Vagina (tissue), 2 donors: ENCODE measurements at regions not wholly inside any gene's neighbourhood (a gene's known extent, or its start where the extent isn't known, plus 50 kb on each side); places are given as distances from the start of the nearest gene placed in this dataset. TPM values are rescaled to one million over a fixed set of nuclear protein-coding genes. Genes with fewer than 3 reads are reported as not detected.

Experiments used
- DNase-seq, 2 donors: peaks; one replicate each; pipeline ENCODE4 v3.0.0-alpha.2; 2017; ENCODE audit errors: extremely low spot score in 2 of 2
- H3K27ac ChIP-seq: fragments of 200-600 bp; sonication (generic); one replicate; pipeline ENCODE4 v1.5.1; 2019
- H3K27me3 ChIP-seq: fragments of 200-600 bp; sonication (generic); one replicate; pipeline ENCODE4 v1.5.1; 2019
- H3K36me3 ChIP-seq, 2 donors: fragments of 200-600 bp; sonication (generic); one replicate each; pipeline ENCODE4 v1.5.1; 2017 to 2019
- H3K4me1 ChIP-seq: fragments of 200-600 bp; sonication (generic); one replicate; pipeline ENCODE4 v1.5.1; 2019
- H3K4me3 ChIP-seq, 2 donors: fragments of 200-600 bp; sonication (generic); 1 replicate in 1 of 2; 2 replicates in 1 of 2; pipeline ENCODE4 v1.5.1; 2016 to 2019
- H3K9me3 ChIP-seq: fragments of 200-600 bp; sonication (generic); one replicate; pipeline ENCODE4 v1.5.1; 2019
- CTCF ChIP-seq, 3 experiments: fragments of 450-650 bp in 2 of 3; fragments of 200-600 bp in 1 of 3; sonication (generic) in 1 of 3; IDR thresholded peaks; one replicate each; pipeline ENCODE4 v1.5.1; 2017 to 2019; ENCODE audit warnings: antibody characterized with exemption in 3 of 3, mild to moderate bottlenecking in 2 of 3, moderate library complexity in 2 of 3
- POLR2A ChIP-seq, 2 donors: fragments of 450-650 bp; IDR thresholded peaks; one replicate each; pipeline ENCODE4 v1.6.1; 2017; ENCODE audit warnings: antibody characterized with exemption in 2 of 2, mild to moderate bottlenecking in 2 of 2, moderate library complexity in 2 of 2
- POLR2AphosphoS5 ChIP-seq, 2 donors: sonication (generic); formaldehyde crosslinking; IDR thresholded peaks; one replicate each; pipeline ENCODE4 v1.9.0; 2017; ENCODE audit warnings: antibody characterized with exemption in 2 of 2, mild to moderate bottlenecking in 2 of 2, low read depth in 1 of 2; ENCODE audit not compliant: insufficient read depth in 1 of 2
- intact Hi-C: fragments of 100-400 bp; cut with DNase I; formaldehyde crosslinking; loops from one replicate; pipeline ENCODE4 v1.15.1; 2023
- small RNA-seq: library from RNA; depleted of rRNA; stranded (forward); fragments of <200 nt; gene quantifications from one replicate; pipeline ENCODE3, GENCODE V24; 2016

GRCh38 chr5:34606101-34606500, 50.0 kb upstream of the RAI14 start:
- DNase-seq, result no peak
- no peaks in the 10 kb centered on the region for H3K36me3 ChIP-seq
- no peak overlapping the region for H3K27ac ChIP-seq
- H3K27me3 ChIP-seq, result no peaks in the 10 kb centered on the region
- H3K4me1 ChIP-seq, result peaks cover 31% of the 10 kb centered on the region
- TF ChIP-seq POLR2AphosphoS5 (IDR thresholded peaks at IDR 0.05; ENCODE audit: insufficient read depth in 1 of 2, low read depth in 1 of 2) (no peak), CTCF (IDR thresholded peaks at IDR 0.05) (no peak), POLR2A (IDR thresholded peaks at IDR 0.05) (no peak)
- intact Hi-C loops, result no loop called here
- no peak overlapping the region for H3K4me3 ChIP-seq
- no peaks in the 10 kb centered on the region for H3K9me3 ChIP-seq

Small RNAs in the stretch of these regions (small RNA-seq; reads per million reads assigned to genes)
- not detected for gene AC139792.3
